WTC11 (cell line): ENCODE measurements at regions not wholly inside any gene's neighbourhood (a gene's known extent, or its start where the extent isn't known, plus 50 kb on each side); places are given as distances from the start of the nearest gene placed in this dataset.

Experiments
- CBFB ChIP-seq: sonication (generic); formaldehyde crosslinking; IDR thresholded peaks from 2 replicates; pipeline ENCODE4 v1.8.1; 2022; ENCODE audit warnings: mild to moderate bottlenecking, low read depth, missing genetic modification reagents
- CREM ChIP-seq: sonication (generic); formaldehyde crosslinking; IDR thresholded peaks from 2 replicates; pipeline ENCODE4 v1.8.1; 2022; ENCODE audit warnings: mild to moderate bottlenecking, missing genetic modification reagents, moderate library complexity
- ETV6 ChIP-seq: sonication (generic); formaldehyde crosslinking; IDR thresholded peaks from 2 replicates; pipeline ENCODE4 v1.8.1; 2022; ENCODE audit warnings: mild to moderate bottlenecking, missing genetic modification reagents
- FOXJ3 ChIP-seq: sonication (generic); formaldehyde crosslinking; IDR thresholded peaks from 2 replicates; pipeline ENCODE4 v1.9.0; 2021; ENCODE audit warnings: missing genetic modification reagents, mild to moderate bottlenecking, borderline replicate concordance
- JUN ChIP-seq: sonication (generic); formaldehyde crosslinking; IDR thresholded peaks from 2 replicates; pipeline ENCODE4 v1.8.0; 2023; ENCODE audit warnings: mild to moderate bottlenecking, missing genetic modification reagents
- SP1 ChIP-seq: sonication (generic); formaldehyde crosslinking; conservative IDR thresholded peaks from 2 replicates; pipeline ENCODE4 v1.8.1; 2022; ENCODE audit warnings: missing genetic modification reagents
- TP53 ChIP-seq: sonication (generic); formaldehyde crosslinking; IDR thresholded peaks from 2 replicates; pipeline ENCODE4 v1.8.1; 2023; ENCODE audit warnings: mild to moderate bottlenecking, missing genetic modification reagents
- ZNF263 ChIP-seq: sonication (generic); formaldehyde crosslinking; IDR thresholded peaks from 2 replicates; pipeline ENCODE4 v1.8.1; 2022; ENCODE audit warnings: low read depth, mild to moderate bottlenecking, moderate library complexity, missing genetic modification reagents
- TF ChIP-seq, protein P1 (sequence below): fragments of 200-600 bp; IDR thresholded peaks from 2 replicates; pipeline ENCODE4 v1.8.0; 2022; ENCODE audit warnings: antibody characterized with exemption
- TF ChIP-seq, protein P2 (sequence below): sonication (generic); formaldehyde crosslinking; IDR thresholded peaks from 2 replicates; pipeline ENCODE4 v1.8.1; 2022; ENCODE audit warnings: low read depth, missing genetic modification reagents, borderline replicate concordance
- TF ChIP-seq, protein P3 (sequence below): sonication (generic); formaldehyde crosslinking; IDR thresholded peaks from 2 replicates; pipeline ENCODE4 v1.8.1; 2022; ENCODE audit warnings: mild to moderate bottlenecking, moderate library complexity, missing genetic modification reagents
- TF ChIP-seq, protein P4 (sequence below): sonication (generic); formaldehyde crosslinking; IDR thresholded peaks from 2 replicates; pipeline ENCODE4 v1.8.0; 2022; ENCODE audit warnings: mild to moderate bottlenecking, missing genetic modification reagents
- TF ChIP-seq, protein P5 (sequence below): sonication (generic); formaldehyde crosslinking; IDR thresholded peaks from 2 replicates; pipeline ENCODE4 v1.8.0; 2023; ENCODE audit warnings: missing genetic modification reagents

DNA sequence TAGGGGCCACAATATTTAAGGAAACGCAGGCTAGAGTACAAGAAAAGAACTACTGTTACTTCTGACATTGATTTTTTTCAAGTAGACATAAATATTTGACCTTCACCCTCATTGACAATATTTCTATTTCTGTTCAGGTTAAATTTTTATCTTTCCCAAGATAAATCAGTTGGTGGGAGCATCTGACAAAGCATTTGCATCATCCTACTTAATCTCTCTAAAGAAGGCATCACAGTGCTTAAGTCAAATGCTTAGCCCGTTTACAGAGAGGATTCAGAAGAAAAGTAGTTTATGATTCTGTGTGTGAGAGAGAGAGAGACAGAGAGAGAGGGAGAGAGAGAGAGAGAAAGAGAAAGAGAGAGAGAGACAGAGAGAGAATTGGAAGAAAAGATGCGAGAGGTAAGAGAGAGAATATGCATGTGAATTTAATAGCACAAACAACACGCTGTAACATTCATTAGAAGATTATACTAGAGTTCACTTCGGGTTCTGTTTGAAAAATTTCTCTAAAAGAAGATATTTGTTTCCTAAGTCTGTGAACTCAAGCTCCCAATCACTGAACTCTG is 1093.3 kb upstream of the CDH6 start:
- TF ChIP-seq, protein P1, sequence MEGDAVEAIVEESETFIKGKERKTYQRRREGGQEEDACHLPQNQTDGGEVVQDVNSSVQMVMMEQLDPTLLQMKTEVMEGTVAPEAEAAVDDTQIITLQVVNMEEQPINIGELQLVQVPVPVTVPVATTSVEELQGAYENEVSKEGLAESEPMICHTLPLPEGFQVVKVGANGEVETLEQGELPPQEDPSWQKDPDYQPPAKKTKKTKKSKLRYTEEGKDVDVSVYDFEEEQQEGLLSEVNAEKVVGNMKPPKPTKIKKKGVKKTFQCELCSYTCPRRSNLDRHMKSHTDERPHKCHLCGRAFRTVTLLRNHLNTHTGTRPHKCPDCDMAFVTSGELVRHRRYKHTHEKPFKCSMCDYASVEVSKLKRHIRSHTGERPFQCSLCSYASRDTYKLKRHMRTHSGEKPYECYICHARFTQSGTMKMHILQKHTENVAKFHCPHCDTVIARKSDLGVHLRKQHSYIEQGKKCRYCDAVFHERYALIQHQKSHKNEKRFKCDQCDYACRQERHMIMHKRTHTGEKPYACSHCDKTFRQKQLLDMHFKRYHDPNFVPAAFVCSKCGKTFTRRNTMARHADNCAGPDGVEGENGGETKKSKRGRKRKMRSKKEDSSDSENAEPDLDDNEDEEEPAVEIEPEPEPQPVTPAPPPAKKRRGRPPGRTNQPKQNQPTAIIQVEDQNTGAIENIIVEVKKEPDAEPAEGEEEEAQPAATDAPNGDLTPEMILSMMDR: no peak
- no peak for TF ChIP-seq ETV6
- no peak for TF ChIP-seq ZNF263 (CRISPR knock-in tag)
- TF ChIP-seq, protein P2, sequence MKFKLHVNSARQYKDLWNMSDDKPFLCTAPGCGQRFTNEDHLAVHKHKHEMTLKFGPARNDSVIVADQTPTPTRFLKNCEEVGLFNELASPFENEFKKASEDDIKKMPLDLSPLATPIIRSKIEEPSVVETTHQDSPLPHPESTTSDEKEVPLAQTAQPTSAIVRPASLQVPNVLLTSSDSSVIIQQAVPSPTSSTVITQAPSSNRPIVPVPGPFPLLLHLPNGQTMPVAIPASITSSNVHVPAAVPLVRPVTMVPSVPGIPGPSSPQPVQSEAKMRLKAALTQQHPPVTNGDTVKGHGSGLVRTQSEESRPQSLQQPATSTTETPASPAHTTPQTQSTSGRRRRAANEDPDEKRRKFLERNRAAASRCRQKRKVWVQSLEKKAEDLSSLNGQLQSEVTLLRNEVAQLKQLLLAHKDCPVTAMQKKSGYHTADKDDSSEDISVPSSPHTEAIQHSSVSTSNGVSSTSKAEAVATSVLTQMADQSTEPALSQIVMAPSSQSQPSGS (CRISPR knock-in tag): no peak
- TF ChIP-seq, protein P3, sequence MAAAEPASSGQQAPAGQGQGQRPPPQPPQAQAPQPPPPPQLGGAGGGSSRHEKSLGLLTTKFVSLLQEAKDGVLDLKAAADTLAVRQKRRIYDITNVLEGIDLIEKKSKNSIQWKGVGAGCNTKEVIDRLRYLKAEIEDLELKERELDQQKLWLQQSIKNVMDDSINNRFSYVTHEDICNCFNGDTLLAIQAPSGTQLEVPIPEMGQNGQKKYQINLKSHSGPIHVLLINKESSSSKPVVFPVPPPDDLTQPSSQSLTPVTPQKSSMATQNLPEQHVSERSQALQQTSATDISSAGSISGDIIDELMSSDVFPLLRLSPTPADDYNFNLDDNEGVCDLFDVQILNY (CRISPR knock-in tag): no peak
- no peak for TF ChIP-seq SP1 (CRISPR knock-in tag)
- no peak for TF ChIP-seq JUN (CRISPR knock-in tag)
- TF ChIP-seq TP53 (CRISPR knock-in tag): no peak
- TF ChIP-seq, protein P4, sequence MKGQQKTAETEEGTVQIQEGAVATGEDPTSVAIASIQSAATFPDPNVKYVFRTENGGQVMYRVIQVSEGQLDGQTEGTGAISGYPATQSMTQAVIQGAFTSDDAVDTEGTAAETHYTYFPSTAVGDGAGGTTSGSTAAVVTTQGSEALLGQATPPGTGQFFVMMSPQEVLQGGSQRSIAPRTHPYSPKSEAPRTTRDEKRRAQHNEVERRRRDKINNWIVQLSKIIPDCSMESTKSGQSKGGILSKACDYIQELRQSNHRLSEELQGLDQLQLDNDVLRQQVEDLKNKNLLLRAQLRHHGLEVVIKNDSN (CRISPR knock-in tag): no peak
- no peak for TF ChIP-seq FOXJ3 (CRISPR knock-in tag)
- TF ChIP-seq CREM (CRISPR knock-in tag): no peak
- TF ChIP-seq, protein P5, sequence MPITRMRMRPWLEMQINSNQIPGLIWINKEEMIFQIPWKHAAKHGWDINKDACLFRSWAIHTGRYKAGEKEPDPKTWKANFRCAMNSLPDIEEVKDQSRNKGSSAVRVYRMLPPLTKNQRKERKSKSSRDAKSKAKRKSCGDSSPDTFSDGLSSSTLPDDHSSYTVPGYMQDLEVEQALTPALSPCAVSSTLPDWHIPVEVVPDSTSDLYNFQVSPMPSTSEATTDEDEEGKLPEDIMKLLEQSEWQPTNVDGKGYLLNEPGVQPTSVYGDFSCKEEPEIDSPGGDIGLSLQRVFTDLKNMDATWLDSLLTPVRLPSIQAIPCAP (CRISPR knock-in tag): no peak
- no peak for TF ChIP-seq CBFB (CRISPR knock-in tag)
